GM23248 (cell line): ENCODE measurements at regions not wholly inside any gene's neighbourhood (a gene's known extent, or its start where the extent isn't known, plus 50 kb on each side); places are given as distances from the start of the nearest gene placed in this dataset.

Experiments
- EZH2 ChIP-seq: fragments of 200-600 bp; sonication (generic); IDR thresholded peaks from 2 replicates; pipeline ENCODE4 v1.6.1; 2018; ENCODE audit warnings: antibody characterized with exemption, mild to moderate bottlenecking; ENCODE audit not compliant: insufficient read depth, poor library complexity, severe bottlenecking
- EZH2phosphoT487 ChIP-seq: fragments of 200-600 bp; sonication (generic); IDR thresholded peaks from 2 replicates; pipeline ENCODE4 v1.6.1; 2018; ENCODE audit warnings: antibody characterized with exemption, moderate library complexity, mild to moderate bottlenecking, low read depth; ENCODE audit not compliant: insufficient read depth

DNA sequence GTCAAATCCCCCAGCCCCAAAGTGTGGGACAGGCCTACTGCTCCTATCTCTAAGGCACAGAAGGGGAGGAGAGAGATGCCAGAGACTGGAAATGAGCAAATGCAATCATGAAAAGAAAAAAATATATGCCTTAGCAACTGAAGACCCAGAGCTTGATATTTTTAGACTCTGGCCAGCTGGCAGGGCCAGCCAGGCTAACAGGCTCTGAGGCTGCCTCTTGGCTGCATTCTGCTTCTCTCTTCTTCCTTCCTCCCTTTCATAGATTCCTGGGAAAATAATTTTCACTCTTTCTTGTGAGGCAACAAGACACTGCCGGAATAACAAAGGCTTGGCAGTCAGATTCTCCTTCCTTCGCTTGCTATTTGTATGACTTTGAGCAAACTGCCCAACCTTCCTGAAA lies 209.1 kb downstream of the RAD51AP2 start:
- TF ChIP-seq EZH2 (no peak), EZH2phosphoT487 (no peak)
